ENCODE measurements at regions not wholly inside any gene's neighbourhood (a gene's known extent, or its start where the extent isn't known, plus 50 kb on each side); places are given as distances from the start of the nearest gene placed in this dataset.

GRCh38 chrX:13927175-13927574, 102.5 kb downstream of the GEMIN8 start:
- H3K4me3 ChIP-seq = no peak overlapping the region
- intact Hi-C loops (cut with DNase I) = no loop called here
- no peak for DNase-seq (ENCODE audit: low spot score in 2 of 2)
- TF ChIP-seq CTCF (IDR thresholded peaks at IDR 0.05) = no peak
- no peaks in the 10 kb centered on the region for H3K4me1 ChIP-seq
- H3K27me3 ChIP-seq = no peaks in the 10 kb centered on the region
- H3K27ac ChIP-seq = no peak overlapping the region
- H3K9me3 ChIP-seq = no peaks in the 10 kb centered on the region
- H3K36me3 ChIP-seq = no peaks in the 10 kb centered on the region

- Histone ChIP-seq H3K4me1 (no peaks in the 10 kb centered on the region), H3K4me3 (no peak overlapping the region), H3K27ac (no peak overlapping the region), H3K9me3 (no peaks in the 10 kb centered on the region), H3K36me3 (no peaks in the 10 kb centered on the region), H3K27me3 (no peaks in the 10 kb centered on the region)
- no peak for TF ChIP-seq CTCF (IDR thresholded peaks at IDR 0.05)
- no peak for DNase-seq (ENCODE audit: low spot score in 2 of 2)
- intact Hi-C loops (cut with DNase I) = no loop called here
Observed at GRCh38 chrX:13923845-13924244, 105.8 kb downstream of the GEMIN8 start.

DNA sequence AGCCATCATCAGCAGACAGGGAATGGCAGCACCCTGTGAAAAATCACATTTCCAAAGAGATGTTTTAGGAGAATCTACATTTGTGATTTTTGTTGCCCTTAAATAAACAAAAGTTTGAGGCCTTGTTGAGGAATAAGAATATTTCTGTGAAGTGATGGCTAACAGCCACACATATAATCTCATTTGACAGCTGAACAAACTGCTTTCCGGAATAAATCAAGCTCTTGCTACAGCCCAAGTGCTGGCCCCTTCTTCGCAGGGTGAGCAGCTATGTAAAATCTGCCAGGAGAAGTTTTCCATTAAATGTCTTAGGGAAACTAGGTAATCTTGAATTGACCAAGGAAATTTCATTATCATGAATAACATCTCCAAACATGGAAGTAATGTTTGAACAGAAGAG, 106.4 kb upstream of the GPM6B start:
- no peak overlapping the region for H3K4me3 ChIP-seq
- H3K27ac ChIP-seq = no peak overlapping the region
- intact Hi-C loops (cut with DNase I) = no loop called here
- no peaks in the 10 kb centered on the region for H3K9me3 ChIP-seq
- H3K27me3 ChIP-seq = no peaks in the 10 kb centered on the region
- H3K4me1 ChIP-seq = no peaks in the 10 kb centered on the region
- no peak for TF ChIP-seq CTCF (IDR thresholded peaks at IDR 0.05)
- no peak for DNase-seq (ENCODE audit: low spot score in 2 of 2)
- no peaks in the 10 kb centered on the region for H3K36me3 ChIP-seq

- Histone ChIP-seq H3K27me3 (no peaks in the 10 kb centered on the region), H3K4me3 (no peak overlapping the region), H3K27ac (no peak overlapping the region), H3K4me1 (no peaks in the 10 kb centered on the region), H3K9me3 (no peaks in the 10 kb centered on the region), H3K36me3 (no peaks in the 10 kb centered on the region)
- TF ChIP-seq CTCF (IDR thresholded peaks at IDR 0.05) = no peak
- no peak for DNase-seq (ENCODE audit: low spot score in 2 of 2)
- intact Hi-C loops (cut with DNase I) = no loop called here
Observed at GRCh38 chrX:13917507-13917906, 100.6 kb upstream of the GPM6B start.

- no peak overlapping the region for H3K27ac ChIP-seq
- no peaks in the 10 kb centered on the region for H3K27me3 ChIP-seq
- no peak for DNase-seq (ENCODE audit: low spot score in 2 of 2)
- no peak overlapping the region for H3K4me3 ChIP-seq
- H3K9me3 ChIP-seq = no peaks in the 10 kb centered on the region
- H3K4me1 ChIP-seq = peaks cover 0 to 8% of the 10 kb centered on the region in 2 donors
- intact Hi-C loops (cut with DNase I) = no loop called here
- H3K36me3 ChIP-seq = no peaks in the 10 kb centered on the region
- TF ChIP-seq CTCF (IDR thresholded peaks at IDR 0.05) = no peak
Observed at GRCh38 chrX:13911586-13911985, 94.7 kb upstream of the GPM6B start.

DNA sequence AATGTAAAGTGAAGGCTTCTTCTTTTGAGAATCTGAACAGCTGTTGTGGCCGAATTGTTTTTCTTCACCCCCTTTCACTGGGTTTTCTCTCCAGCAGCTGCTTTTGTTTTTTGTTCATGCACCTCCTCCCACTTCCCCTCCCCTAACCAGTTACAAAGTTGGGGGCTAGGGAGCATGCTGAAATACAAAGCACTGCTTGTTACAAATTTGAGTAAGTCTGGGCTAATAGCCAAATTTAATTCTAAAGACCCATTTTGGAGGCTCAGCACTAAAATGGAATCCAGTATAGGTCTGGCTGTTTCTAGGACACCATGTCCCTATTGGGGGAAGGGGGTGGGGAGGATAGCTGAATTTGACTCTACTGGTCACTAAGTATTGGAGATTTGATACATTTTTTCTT, 89.2 kb upstream of the GPM6B start:
- Histone ChIP-seq H3K4me3 (no peak overlapping the region), H3K27ac (no peak overlapping the region), H3K36me3 (no peaks in the 10 kb centered on the region), H3K4me1 (peaks cover 0 to under 1% of the 10 kb centered on the region in 2 donors), H3K27me3 (no peaks in the 10 kb centered on the region), H3K9me3 (no peaks in the 10 kb centered on the region)
- intact Hi-C loops (cut with DNase I) = no loop called here
- no peak for TF ChIP-seq CTCF (IDR thresholded peaks at IDR 0.05)
- no peak for DNase-seq (ENCODE audit: low spot score in 2 of 2)

Data from ascending aorta (tissue), 2 donors.